H9 (cell line): ENCODE measurements at regions not wholly inside any gene's neighbourhood (a gene's known extent, or its start where the extent isn't known, plus 50 kb on each side); places are given as distances from the start of the nearest gene placed in this dataset.

Experiments used
- DNase-seq: peaks from one replicate; pipeline ENCODE4 v3.0.0-alpha.2; 2017
- H2AFZ ChIP-seq: one replicate; pipeline ENCODE4 v1.6.1; 2013; ENCODE audit warnings: mild to moderate bottlenecking, low read length, control low read depth, moderate library complexity
- H2AK5ac ChIP-seq: 2 replicates; pipeline ENCODE4 v1.6.1; 2013; ENCODE audit warnings: low read length, control low read depth, mixed read lengths; ENCODE audit not compliant: insufficient read length
- H2BK120ac ChIP-seq: one replicate; pipeline ENCODE4 v1.6.1; 2013; ENCODE audit warnings: low read depth, mild to moderate bottlenecking, low read length, control low read depth, inconsistent platforms; ENCODE audit not compliant: poor library complexity, severe bottlenecking
- H2BK12ac ChIP-seq: 2 replicates; pipeline ENCODE4 v1.6.1; 2013; ENCODE audit warnings: low read length, control low read depth, mixed read lengths, low read depth; ENCODE audit not compliant: insufficient read length
- H2BK15ac ChIP-seq: 2 replicates; pipeline ENCODE4 v1.6.1; 2013; ENCODE audit warnings: low read depth, low read length, control low read depth
- H2BK20ac ChIP-seq: one replicate; pipeline ENCODE4 v1.6.1; 2013; ENCODE audit warnings: low read depth, mild to moderate bottlenecking, low read length, control low read depth, inconsistent platforms; ENCODE audit not compliant: poor library complexity, severe bottlenecking
- H2BK5ac ChIP-seq: 2 replicates; pipeline ENCODE4 v1.6.1; 2013; ENCODE audit warnings: low read length, control low read depth, mixed read lengths; ENCODE audit not compliant: insufficient read length
- H3K14ac ChIP-seq: 2 replicates; pipeline ENCODE4 v1.6.1; 2013; ENCODE audit warnings: low read length, control low read depth; ENCODE audit not compliant: insufficient read depth
- H3K18ac ChIP-seq: 2 replicates; pipeline ENCODE4 v1.6.1; 2013; ENCODE audit warnings: low read depth, mild to moderate bottlenecking, mixed read lengths, low read length, control low read depth; ENCODE audit not compliant: insufficient read length
- H3K23ac ChIP-seq: 2 replicates; pipeline ENCODE4 v1.6.1; 2013; ENCODE audit warnings: low read length, control low read depth, mixed read lengths, low read depth; ENCODE audit not compliant: insufficient read length
- H3K23me2 ChIP-seq: 2 replicates; pipeline ENCODE4 v1.6.1; 2013; ENCODE audit warnings: low read depth, mild to moderate bottlenecking, mixed read lengths, low read length, control low read depth; ENCODE audit not compliant: insufficient read length, poor library complexity, severe bottlenecking
- H3K27ac ChIP-seq: 2 replicates; pipeline ENCODE4 v1.5.1; 2013; ENCODE audit warnings: low read length, control low read depth, mixed read lengths, low read depth; ENCODE audit not compliant: insufficient read length
- H3K27me3 ChIP-seq: 2 replicates; pipeline ENCODE4 v1.6.1; 2013; ENCODE audit warnings: low read length, control low read depth, inconsistent platforms; ENCODE audit not compliant: insufficient read depth
- H3K4ac ChIP-seq: 2 replicates; pipeline ENCODE4 v1.6.1; 2013; ENCODE audit warnings: low read depth, mild to moderate bottlenecking, control low read depth, inconsistent platforms, low read length, moderate library complexity
- H3K4me1 ChIP-seq: 2 replicates; pipeline ENCODE4 v1.6.1; 2013; ENCODE audit warnings: low read length, control low read depth, inconsistent platforms; ENCODE audit not compliant: insufficient read depth
- H3K4me2 ChIP-seq: 2 replicates; pipeline ENCODE4 v1.6.1; 2013; ENCODE audit warnings: low read length, control low read depth, mixed read lengths; ENCODE audit not compliant: insufficient read length, insufficient read depth
- H3K56ac ChIP-seq: 2 replicates; pipeline ENCODE4 v1.6.1; 2013; ENCODE audit warnings: low read depth, mild to moderate bottlenecking, mixed read lengths, low read length, control low read depth; ENCODE audit not compliant: insufficient read length
- H3K79me1 ChIP-seq: 2 replicates; pipeline ENCODE4 v1.6.1; 2013; ENCODE audit warnings: low read depth, mild to moderate bottlenecking, moderate library complexity, low read length, control low read depth, inconsistent platforms; ENCODE audit not compliant: insufficient read depth, poor library complexity, severe bottlenecking
- H3K79me2 ChIP-seq: 2 replicates; pipeline ENCODE4 v1.6.1; 2013; ENCODE audit warnings: low read length, control low read depth, inconsistent platforms; ENCODE audit not compliant: insufficient read depth
- H3K9ac ChIP-seq: 2 replicates; pipeline ENCODE4 v1.6.1; 2013; ENCODE audit warnings: low read length, control low read depth, mixed read lengths; ENCODE audit not compliant: insufficient read length; ENCODE audit errors: extremely low read depth
- H3K9me3 ChIP-seq: one replicate; pipeline ENCODE4 v1.6.1; 2013; ENCODE audit warnings: low read depth, low read length, inconsistent platforms; ENCODE audit not compliant: control insufficient read depth
- H3T11ph ChIP-seq: one replicate; pipeline ENCODE4 v1.6.1; 2013; ENCODE audit warnings: mild to moderate bottlenecking, low read length, control low read depth, inconsistent platforms
- H4K20me1 ChIP-seq: one replicate; pipeline ENCODE4 v1.6.1; 2013; ENCODE audit not compliant: control insufficient read depth, insufficient read length, insufficient read depth
- H4K5ac ChIP-seq: 2 replicates; pipeline ENCODE4 v1.6.1; 2013; ENCODE audit warnings: low read depth, mild to moderate bottlenecking, mixed read lengths, low read length, control low read depth; ENCODE audit not compliant: insufficient read length
- H4K8ac ChIP-seq: replicated peaks from 2 replicates; pipeline ENCODE4 v1.6.1; 2013; ENCODE audit warnings: low read length, control low read depth, mixed read lengths, low read depth; ENCODE audit not compliant: insufficient read length
- H4K91ac ChIP-seq: 2 replicates; pipeline ENCODE4 v1.6.1; 2013; ENCODE audit warnings: low read depth, mild to moderate bottlenecking, moderate library complexity, mixed read lengths, low read length, control low read depth; ENCODE audit not compliant: insufficient read length
- H3K27ac Mint-ChIP-seq, 3 experiments: 2 replicates in 2 of 3; 3 replicates in 1 of 3; pipeline ENCODE4 v1.8.0; 2020 to 2021; ENCODE audit warnings: mixed read lengths in 3 of 3, mild to moderate bottlenecking in 1 of 3, moderate library complexity in 1 of 3
- H3K27me3 Mint-ChIP-seq: 2 replicates; pipeline ENCODE4 v1.8.0; 2021; ENCODE audit warnings: low read depth, mild to moderate bottlenecking, moderate library complexity, mixed read lengths
- H3K36me3 Mint-ChIP-seq, 3 experiments: 2 replicates in 2 of 3; 3 replicates in 1 of 3; pipeline ENCODE4 v1.8.0; 2020 to 2021; ENCODE audit warnings: low read depth in 3 of 3, mixed read lengths in 3 of 3; ENCODE audit not compliant: insufficient read depth in 1 of 3
- H3K4me1 Mint-ChIP-seq, 2 experiments: 2 replicates each; pipeline ENCODE4 v1.8.0; 2020; ENCODE audit warnings: mixed read lengths in 2 of 2
- H3K4me3 Mint-ChIP-seq, 2 experiments: 2 replicates in 1 of 2; 3 replicates in 1 of 2; pipeline ENCODE4 v1.8.0; 2020 to 2021; ENCODE audit warnings: mild to moderate bottlenecking in 2 of 2, mixed read lengths in 2 of 2, moderate library complexity in 1 of 2
- H3K9me3 Mint-ChIP-seq, 2 experiments: 2 replicates in 1 of 2; 3 replicates in 1 of 2; pipeline ENCODE4 v1.8.0; 2020; ENCODE audit warnings: mild to moderate bottlenecking in 2 of 2, mixed read lengths in 2 of 2, moderate library complexity in 1 of 2
- WGBS: extraction: QIAGEN DNeasy Blood & Tissue Kit; methylation state at CpG from one replicate; pipeline ENCODE4 v1.1.7; 2013; ENCODE audit warnings: missing lambda C conversion rate, low lambda C conversion rate, mixed read lengths; ENCODE audit not compliant: insufficient read length; ENCODE audit errors: extremely low coverage; 5-methylcytosine and 5-hydroxymethylcytosine counted together
- TF ChIP-seq, protein P1 (sequence below): fragments of 200-600 bp; sonication (generic); conservative IDR thresholded peaks from 3 replicates; pipeline ENCODE4 v1.8.0; 2021; ENCODE audit warnings: antibody characterized with exemption, mild to moderate bottlenecking

DNA sequence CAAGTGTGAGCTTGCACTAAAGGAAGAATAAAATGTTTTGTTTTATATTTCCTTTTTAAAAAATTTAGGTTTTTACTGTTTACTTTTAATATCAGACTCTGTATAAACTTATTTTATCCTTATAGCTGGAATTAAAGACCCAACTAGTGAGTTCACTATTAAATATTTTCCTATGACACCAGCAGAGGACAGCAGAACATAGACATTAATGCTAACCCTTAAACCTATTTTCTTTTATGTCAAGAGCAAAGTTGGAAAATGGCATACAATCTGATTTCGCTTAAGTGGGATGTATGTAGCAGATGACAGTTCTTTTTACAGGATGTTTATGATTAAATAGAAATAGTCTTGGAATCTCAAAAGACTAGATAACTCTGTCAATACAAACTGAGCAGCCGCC is 188.2 kb upstream of the XIRP2 start:
- Histone ChIP-seq H3K23ac (no peak overlapping the region), H3K56ac (no peak overlapping the region), H3K27me3 (no peaks in the 10 kb centered on the region), H3T11ph (no peak overlapping the region), H3K27ac (no peak overlapping the region), H3K9me3 (no peaks in the 10 kb centered on the region), H3K79me2 (no peaks in the 10 kb centered on the region), H4K8ac (no peak overlapping the region), H2AK5ac (no peak overlapping the region), H2BK12ac (no peak overlapping the region), H2BK120ac (no peak overlapping the region), H3K4ac (no peak overlapping the region), H4K5ac (no peak overlapping the region), H3K79me1 (no peaks in the 10 kb centered on the region), H3K4me2 (no peak overlapping the region), H3K18ac (no peak overlapping the region), H2BK20ac (no peak overlapping the region), H2BK15ac (no peak overlapping the region), H3K9ac (no peak overlapping the region), H3K4me1 (no peaks in the 10 kb centered on the region), H2AFZ (no peak overlapping the region), H4K20me1 (no peaks in the 10 kb centered on the region), H4K91ac (no peak overlapping the region), H2BK5ac (no peak overlapping the region), H3K14ac (no peak overlapping the region), H3K23me2 (no peaks in the 10 kb centered on the region)
- H3K4me3 Mint-ChIP-seq, result no peak overlapping the region
- H3K27me3 Mint-ChIP-seq, result no peaks in the 10 kb centered on the region
- no peaks in the 10 kb centered on the region for H3K4me1 Mint-ChIP-seq
- TF ChIP-seq, protein P1, sequence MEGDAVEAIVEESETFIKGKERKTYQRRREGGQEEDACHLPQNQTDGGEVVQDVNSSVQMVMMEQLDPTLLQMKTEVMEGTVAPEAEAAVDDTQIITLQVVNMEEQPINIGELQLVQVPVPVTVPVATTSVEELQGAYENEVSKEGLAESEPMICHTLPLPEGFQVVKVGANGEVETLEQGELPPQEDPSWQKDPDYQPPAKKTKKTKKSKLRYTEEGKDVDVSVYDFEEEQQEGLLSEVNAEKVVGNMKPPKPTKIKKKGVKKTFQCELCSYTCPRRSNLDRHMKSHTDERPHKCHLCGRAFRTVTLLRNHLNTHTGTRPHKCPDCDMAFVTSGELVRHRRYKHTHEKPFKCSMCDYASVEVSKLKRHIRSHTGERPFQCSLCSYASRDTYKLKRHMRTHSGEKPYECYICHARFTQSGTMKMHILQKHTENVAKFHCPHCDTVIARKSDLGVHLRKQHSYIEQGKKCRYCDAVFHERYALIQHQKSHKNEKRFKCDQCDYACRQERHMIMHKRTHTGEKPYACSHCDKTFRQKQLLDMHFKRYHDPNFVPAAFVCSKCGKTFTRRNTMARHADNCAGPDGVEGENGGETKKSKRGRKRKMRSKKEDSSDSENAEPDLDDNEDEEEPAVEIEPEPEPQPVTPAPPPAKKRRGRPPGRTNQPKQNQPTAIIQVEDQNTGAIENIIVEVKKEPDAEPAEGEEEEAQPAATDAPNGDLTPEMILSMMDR, result peak; percentile 39; the same call in 1 of the 3 replicates
- no peaks in the 10 kb centered on the region; a peak in 1 of 5 replicates for H3K9me3 Mint-ChIP-seq
- no peak overlapping the region for H3K27ac Mint-ChIP-seq
- no peak for DNase-seq
- no CpG with 5 or more reads among the region's 2 CpGs for WGBS
- H3K36me3 Mint-ChIP-seq, result no peaks in the 10 kb centered on the region
